ENCODE measurements at regions not wholly inside any gene's neighbourhood (a gene's known extent, or its start where the extent isn't known, plus 50 kb on each side); places are given as distances from the start of the nearest gene placed in this dataset.
A peak's percentile ranks its signal among the peaks of the same experiment; 100 is the strongest.

GRCh38 chr16:9644258-9644657 is 538.0 kb downstream of the GRIN2A start:
- H3K4me1 ChIP-seq (ENCODE audit: insufficient read depth, low read length) = no peaks in the 10 kb centered on the region
- DNase-seq (no peak), ATAC-seq (ENCODE audit: insufficient read depth, low read depth) (no peak)
- H3K27ac ChIP-seq (ENCODE audit: low read length) = no peak overlapping the region
- no peak overlapping the region for H2AFZ ChIP-seq (ENCODE audit: low read depth, low read length)
- no peak overlapping the region for H3K4me2 ChIP-seq (ENCODE audit: insufficient read depth, low read length)
- no peak for TF ChIP-seq EZH2 (IDR thresholded peaks at IDR 0.05; ENCODE audit: borderline replicate concordance, low read depth, low read length, severe bottlenecking)
- no peak for TF ChIP-seq CTCF (IDR thresholded peaks at IDR 0.05; ENCODE audit: borderline replicate concordance, extremely low read depth, low read length, poor library complexity, severe bottlenecking)
- no peaks in the 10 kb centered on the region for H3K36me3 ChIP-seq (ENCODE audit: insufficient read depth, low read length)
- no peaks in the 10 kb centered on the region for H3K79me2 ChIP-seq (ENCODE audit: insufficient read depth, low read length)
- no peak overlapping the region for H3K9ac ChIP-seq (ENCODE audit: low read depth, low read length)
- H3K9me3 ChIP-seq (ENCODE audit: insufficient read depth, low read length, severe bottlenecking) = no peaks in the 10 kb centered on the region
- H4K20me1 ChIP-seq (ENCODE audit: insufficient read depth, low read length) = no peaks in the 10 kb centered on the region
- H3K27me3 ChIP-seq (ENCODE audit: insufficient read depth, low read length, poor library complexity) = peaks cover 3% of the 10 kb centered on the region
- H3K4me3 ChIP-seq (ENCODE audit: low read depth in 1 of 2, low read length in 2 of 2) = no peak overlapping the region

- Histone ChIP-seq H4K20me1 (ENCODE audit: insufficient read depth, low read length) (no peaks in the 10 kb centered on the region), H3K9me3 (ENCODE audit: insufficient read depth, low read length, severe bottlenecking) (no peaks in the 10 kb centered on the region), H3K27ac (ENCODE audit: low read length) (no peak overlapping the region), H3K36me3 (ENCODE audit: insufficient read depth, low read length) (no peaks in the 10 kb centered on the region), H3K79me2 (ENCODE audit: insufficient read depth, low read length) (no peaks in the 10 kb centered on the region), H3K4me3 (ENCODE audit: low read depth in 1 of 2, low read length in 2 of 2) (no peak overlapping the region), H3K9ac (ENCODE audit: low read depth, low read length) (no peak overlapping the region), H3K27me3 (ENCODE audit: insufficient read depth, low read length, poor library complexity) (peaks cover 3% of the 10 kb centered on the region), H2AFZ (ENCODE audit: low read depth, low read length) (no peak overlapping the region), H3K4me1 (ENCODE audit: insufficient read depth, low read length) (no peaks in the 10 kb centered on the region), H3K4me2 (ENCODE audit: insufficient read depth, low read length) (no peak overlapping the region)
- no peak for TF ChIP-seq EZH2 (IDR thresholded peaks at IDR 0.05; ENCODE audit: borderline replicate concordance, low read depth, low read length, severe bottlenecking)
- no peak for TF ChIP-seq CTCF (IDR thresholded peaks at IDR 0.05; ENCODE audit: borderline replicate concordance, extremely low read depth, low read length, poor library complexity, severe bottlenecking)
- no peak for DNase-seq
- no peak for ATAC-seq (ENCODE audit: insufficient read depth, low read depth)
These were observed 536.3 kb downstream of the GRIN2A start for GRCh38 chr16:9645911-9646310.

DNA sequence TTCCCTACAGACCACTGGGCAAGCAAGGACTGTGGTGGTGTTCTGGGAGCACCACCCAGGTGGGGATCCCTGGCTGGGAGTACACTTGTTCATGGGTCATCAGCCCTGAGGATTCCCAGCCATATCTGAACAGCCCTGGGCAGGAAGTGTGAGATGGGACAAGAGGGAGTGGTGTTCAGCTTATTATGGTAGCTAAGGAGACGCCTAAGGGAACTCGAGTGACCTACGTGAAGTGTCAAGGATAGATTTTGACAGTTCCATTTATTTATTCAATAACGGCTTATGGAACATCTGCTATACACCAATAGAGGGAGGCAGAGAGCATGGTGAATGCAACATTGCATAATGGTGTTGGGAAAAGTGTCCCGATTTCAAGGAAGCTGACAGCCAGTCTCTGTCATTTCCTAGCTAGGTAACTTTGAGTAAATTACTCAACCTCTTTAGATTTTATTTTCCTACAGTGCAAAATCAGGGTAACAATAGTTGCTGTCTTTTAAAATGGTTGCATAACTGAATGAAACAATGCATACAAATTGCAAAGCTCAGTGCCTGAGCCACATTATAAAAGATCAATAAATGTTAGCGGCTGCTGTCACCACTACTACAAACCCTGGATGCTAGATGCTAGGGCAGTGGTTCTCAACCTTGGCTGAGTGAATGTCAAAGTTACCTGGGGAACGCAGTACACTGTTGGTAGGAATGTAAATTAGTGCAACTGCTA is 534.1 kb downstream of the GRIN2A start:
- H3K36me3 ChIP-seq (ENCODE audit: insufficient read depth, low read length) = no peaks in the 10 kb centered on the region
- no peaks in the 10 kb centered on the region for H3K79me2 ChIP-seq (ENCODE audit: insufficient read depth, low read length)
- H3K4me1 ChIP-seq (ENCODE audit: insufficient read depth, low read length) = no peaks in the 10 kb centered on the region
- H3K9me3 ChIP-seq (ENCODE audit: insufficient read depth, low read length, severe bottlenecking) = no peaks in the 10 kb centered on the region
- H3K4me2 ChIP-seq (ENCODE audit: insufficient read depth, low read length) = no peak overlapping the region
- TF ChIP-seq CTCF (IDR thresholded peaks at IDR 0.05; ENCODE audit: borderline replicate concordance, extremely low read depth, low read length, poor library complexity, severe bottlenecking) = peak; percentile 75
- TF ChIP-seq EZH2 (IDR thresholded peaks at IDR 0.05; ENCODE audit: borderline replicate concordance, low read depth, low read length, severe bottlenecking) = no peak
- no peak overlapping the region for H2AFZ ChIP-seq (ENCODE audit: low read depth, low read length)
- H3K4me3 ChIP-seq (ENCODE audit: low read depth in 1 of 2, low read length in 2 of 2) = no peak overlapping the region
- H3K9ac ChIP-seq (ENCODE audit: low read depth, low read length) = no peak overlapping the region
- no peaks in the 10 kb centered on the region for H4K20me1 ChIP-seq (ENCODE audit: insufficient read depth, low read length)
- no peak for DNase-seq
- no peak for ATAC-seq (ENCODE audit: insufficient read depth, low read depth)
- H3K27me3 ChIP-seq (ENCODE audit: insufficient read depth, low read length, poor library complexity) = peaks cover 7% of the 10 kb centered on the region
- H3K27ac ChIP-seq (ENCODE audit: low read length) = no peak overlapping the region

Data from DND-41 (cell line).